IPS-15b (cell line): ENCODE measurements at regions not wholly inside any gene's neighbourhood (a gene's known extent, or its start where the extent isn't known, plus 50 kb on each side); places are given as distances from the start of the nearest gene placed in this dataset.

Experiments used
- H3K27me3 ChIP-seq: one replicate; pipeline ENCODE4 v1.6.1; 2013; ENCODE audit warnings: low read length; ENCODE audit not compliant: control insufficient read depth, insufficient read depth
- H3K36me3 ChIP-seq: one replicate; pipeline ENCODE4 v1.6.1; 2013; ENCODE audit warnings: low read length; ENCODE audit not compliant: control insufficient read depth, insufficient read depth
- H3K4me1 ChIP-seq: one replicate; pipeline ENCODE4 v1.6.1; 2013; ENCODE audit warnings: mild to moderate bottlenecking, low read length; ENCODE audit not compliant: control insufficient read depth, insufficient read depth
- H3K4me3 ChIP-seq: one replicate; pipeline ENCODE4 v1.5.1; 2013; ENCODE audit warnings: low read depth, low read length
- H3K9ac ChIP-seq: one replicate; pipeline ENCODE4 v1.6.1; 2013; ENCODE audit warnings: low read depth, mild to moderate bottlenecking, low read length
- H3K9me3 ChIP-seq: one replicate; pipeline ENCODE4 v1.6.1; 2013; ENCODE audit warnings: mild to moderate bottlenecking, low read length; ENCODE audit not compliant: control insufficient read depth, insufficient read depth

GRCh38 chr5:168006456-168007130 lies 284.9 kb upstream of the WWC1 start:
- no peaks in the 10 kb centered on the region for H3K4me1 ChIP-seq
- H3K4me3 ChIP-seq = no peak overlapping the region
- no peaks in the 10 kb centered on the region for H3K36me3 ChIP-seq
- H3K27me3 ChIP-seq = no peaks in the 10 kb centered on the region
- H3K9me3 ChIP-seq = no peaks in the 10 kb centered on the region
- no peak overlapping the region for H3K9ac ChIP-seq

GRCh38 chr5:168007286-168007685 lies 284.2 kb upstream of the WWC1 start:
- H3K27me3 ChIP-seq = no peaks in the 10 kb centered on the region
- no peaks in the 10 kb centered on the region for H3K36me3 ChIP-seq
- no peak overlapping the region for H3K4me3 ChIP-seq
- no peaks in the 10 kb centered on the region for H3K9me3 ChIP-seq
- no peak overlapping the region for H3K9ac ChIP-seq
- no peaks in the 10 kb centered on the region for H3K4me1 ChIP-seq

GRCh38 chr5:168008555-168008954 lies 282.9 kb upstream of the WWC1 start:
- Histone ChIP-seq H3K9me3 (no peaks in the 10 kb centered on the region), H3K9ac (no peak overlapping the region), H3K4me3 (no peak overlapping the region), H3K36me3 (no peaks in the 10 kb centered on the region), H3K4me1 (no peaks in the 10 kb centered on the region), H3K27me3 (no peaks in the 10 kb centered on the region)

GRCh38 chr5:168011096-168011495 lies 280.3 kb upstream of the WWC1 start:
- H3K27me3 ChIP-seq = no peaks in the 10 kb centered on the region
- no peaks in the 10 kb centered on the region for H3K4me1 ChIP-seq
- no peak overlapping the region for H3K4me3 ChIP-seq
- no peaks in the 10 kb centered on the region for H3K9me3 ChIP-seq
- no peaks in the 10 kb centered on the region for H3K36me3 ChIP-seq
- H3K9ac ChIP-seq = no peak overlapping the region

DNA sequence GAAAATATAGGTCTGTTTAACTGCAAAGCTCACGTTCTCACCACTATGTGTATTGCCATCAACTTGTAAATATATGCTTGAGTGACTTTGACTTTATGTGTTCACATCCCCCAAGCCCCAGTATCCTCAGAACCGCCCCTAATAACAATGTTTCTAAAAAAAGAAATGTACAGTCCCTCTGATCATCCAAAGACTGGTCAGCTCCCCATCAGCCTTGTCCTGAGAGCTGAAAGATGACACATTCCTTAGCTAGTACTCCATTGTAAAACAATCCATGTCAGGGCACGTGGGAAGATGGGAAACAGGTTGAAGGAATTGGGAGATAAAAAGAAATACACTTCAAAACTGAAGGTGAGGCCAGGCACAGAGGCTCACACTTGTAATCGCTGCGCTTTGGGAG lies 279.4 kb upstream of the WWC1 start:
- Histone ChIP-seq H3K9me3 (no peaks in the 10 kb centered on the region), H3K4me3 (no peak overlapping the region), H3K9ac (no peak overlapping the region), H3K36me3 (no peaks in the 10 kb centered on the region), H3K4me1 (no peaks in the 10 kb centered on the region), H3K27me3 (no peaks in the 10 kb centered on the region)

DNA sequence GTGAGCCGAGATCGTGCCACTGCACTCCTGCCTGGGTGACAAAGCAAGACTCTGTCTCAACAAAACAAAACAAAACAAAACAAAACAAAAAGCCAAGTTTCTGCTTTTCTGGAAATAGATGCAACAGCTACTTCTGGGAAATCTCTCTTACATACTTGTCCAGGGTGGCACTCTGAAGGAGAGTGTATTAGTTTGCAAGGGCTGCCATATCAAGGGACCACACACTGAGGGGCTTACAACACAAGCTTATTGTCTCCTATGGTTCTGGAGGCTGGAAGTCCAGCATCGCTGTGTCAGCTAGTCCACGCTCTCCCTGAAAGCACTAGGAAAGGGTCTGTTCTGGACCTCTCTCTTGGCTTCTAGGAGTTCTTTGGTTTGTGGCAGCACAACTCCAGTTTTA lies 277.9 kb upstream of the WWC1 start:
- Histone ChIP-seq H3K36me3 (no peaks in the 10 kb centered on the region), H3K9me3 (no peaks in the 10 kb centered on the region), H3K9ac (no peak overlapping the region), H3K27me3 (no peaks in the 10 kb centered on the region), H3K4me1 (no peaks in the 10 kb centered on the region), H3K4me3 (no peak overlapping the region)

GRCh38 chr5:168014433-168015123 lies 276.9 kb upstream of the WWC1 start:
- no peak overlapping the region for H3K4me3 ChIP-seq
- no peaks in the 10 kb centered on the region for H3K36me3 ChIP-seq
- no peaks in the 10 kb centered on the region for H3K9me3 ChIP-seq
- no peak overlapping the region for H3K9ac ChIP-seq
- H3K4me1 ChIP-seq = no peaks in the 10 kb centered on the region
- no peaks in the 10 kb centered on the region for H3K27me3 ChIP-seq

DNA sequence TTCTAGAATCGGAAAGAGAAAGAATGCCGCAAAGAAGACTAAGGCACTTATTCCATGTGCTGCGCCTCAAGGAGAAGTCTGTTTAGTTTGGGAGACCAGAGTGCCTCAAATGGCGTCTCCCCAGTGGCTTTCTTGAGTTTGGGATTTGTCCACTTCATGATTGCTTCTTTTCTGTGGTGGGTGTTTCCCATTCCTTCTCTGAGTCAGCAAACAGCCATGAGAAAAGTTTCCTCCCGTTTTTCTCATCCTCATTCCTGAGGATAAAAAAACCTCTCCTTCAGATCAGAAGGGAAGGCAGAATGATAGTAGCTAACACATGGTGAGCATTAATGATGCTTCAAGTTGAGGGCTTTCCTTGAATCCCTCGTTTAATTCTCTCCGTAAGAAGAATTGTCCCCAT lies 275.9 kb upstream of the WWC1 start:
- Histone ChIP-seq H3K4me1 (no peaks in the 10 kb centered on the region), H3K9ac (no peak overlapping the region), H3K9me3 (no peaks in the 10 kb centered on the region), H3K36me3 (no peaks in the 10 kb centered on the region), H3K4me3 (no peak overlapping the region), H3K27me3 (no peaks in the 10 kb centered on the region)

DNA sequence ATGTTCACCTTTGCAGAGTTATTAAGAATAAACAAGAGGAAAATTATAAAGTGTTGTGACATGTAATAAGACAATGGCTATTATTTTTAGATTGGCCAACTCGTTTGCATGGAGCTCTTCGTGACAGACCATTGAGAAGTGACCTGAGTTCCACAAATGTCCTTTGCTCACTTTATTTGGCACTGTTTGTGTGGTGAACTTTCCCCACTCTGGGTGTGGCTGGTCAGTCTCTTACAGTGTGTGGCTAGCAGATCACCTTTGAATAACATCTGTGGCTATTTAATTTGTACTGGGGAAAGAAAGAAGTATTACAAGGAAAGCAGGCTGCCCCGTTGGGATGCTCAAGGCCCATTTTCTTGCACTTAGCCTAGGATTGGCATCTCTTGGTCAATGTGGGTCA lies 274.1 kb upstream of the WWC1 start:
- Histone ChIP-seq H3K4me1 (no peaks in the 10 kb centered on the region), H3K4me3 (no peak overlapping the region), H3K9ac (no peak overlapping the region), H3K36me3 (no peaks in the 10 kb centered on the region), H3K27me3 (no peaks in the 10 kb centered on the region), H3K9me3 (no peaks in the 10 kb centered on the region)

GRCh38 chr5:168019143-168019542 lies 272.3 kb upstream of the WWC1 start:
- Histone ChIP-seq H3K36me3 (no peaks in the 10 kb centered on the region), H3K4me1 (no peaks in the 10 kb centered on the region), H3K9ac (no peak overlapping the region), H3K4me3 (no peak overlapping the region), H3K9me3 (no peaks in the 10 kb centered on the region), H3K27me3 (no peaks in the 10 kb centered on the region)

- Histone ChIP-seq H3K4me1 (no peaks in the 10 kb centered on the region), H3K9ac (no peak overlapping the region), H3K4me3 (no peak overlapping the region), H3K9me3 (no peaks in the 10 kb centered on the region), H3K36me3 (no peaks in the 10 kb centered on the region), H3K27me3 (no peaks in the 10 kb centered on the region)
Observed at GRCh38 chr5:168020542-168021294, 270.7 kb upstream of the WWC1 start.
